GM21576 (cell line): ENCODE measurements at regions not wholly inside any gene's neighbourhood (a gene's known extent, or its start where the extent isn't known, plus 50 kb on each side); places are given as distances from the start of the nearest gene placed in this dataset.
"Not testable (repeated sequence)": the region's sequence is repeated elsewhere in the genome, so short reads cannot be mapped to it uniquely, and the experiment has no call there.

ENCODE experiments used
- ATAC-seq: cut with Tn5 transposase; IDR thresholded peaks from one replicate; pipeline ENCODE4 v1.9.1; 2021; ENCODE audit warnings: mild to moderate bottlenecking, moderate library complexity; ENCODE audit not compliant: unreplicated experiment

DNA sequence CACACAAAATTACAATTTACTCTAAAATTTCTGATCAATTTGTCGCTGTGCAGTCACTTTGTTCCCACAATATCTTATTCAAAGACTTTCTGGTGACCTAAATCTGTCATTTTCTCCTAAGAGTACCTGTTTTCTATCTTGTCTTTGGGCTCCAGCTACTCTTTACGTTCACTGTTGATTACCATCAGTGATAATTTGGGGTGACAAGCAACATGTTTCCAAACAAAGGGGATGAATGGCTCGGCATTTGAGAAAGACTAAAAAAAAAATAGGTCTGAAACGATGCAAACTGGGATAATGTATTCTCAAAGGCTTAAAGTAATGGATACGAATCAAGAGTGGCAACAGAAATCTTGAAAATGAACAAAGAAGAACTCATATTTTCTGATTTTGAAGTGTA, 205.2 kb upstream of the DAB2 start:
- no peak for ATAC-seq

DNA sequence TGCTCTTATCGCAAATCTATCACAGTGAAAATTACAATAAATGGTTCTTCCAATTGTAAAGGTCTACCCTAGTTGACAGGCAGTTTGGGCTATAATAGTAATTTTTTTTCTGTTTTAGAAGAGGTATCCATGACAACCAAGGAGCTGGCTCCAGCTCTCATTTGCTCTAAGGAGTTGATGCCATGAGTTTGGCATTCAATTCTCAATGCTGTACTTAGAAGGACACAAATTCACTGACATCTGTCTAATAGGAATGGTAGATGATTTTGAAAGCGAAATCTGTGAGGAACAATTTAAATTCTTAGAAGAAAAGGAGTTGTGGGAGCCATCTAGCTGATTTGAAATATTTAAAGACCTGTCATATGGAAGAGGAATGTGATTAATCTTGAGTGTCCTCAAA, 203.6 kb upstream of the DAB2 start:
- no peak for ATAC-seq

DNA sequence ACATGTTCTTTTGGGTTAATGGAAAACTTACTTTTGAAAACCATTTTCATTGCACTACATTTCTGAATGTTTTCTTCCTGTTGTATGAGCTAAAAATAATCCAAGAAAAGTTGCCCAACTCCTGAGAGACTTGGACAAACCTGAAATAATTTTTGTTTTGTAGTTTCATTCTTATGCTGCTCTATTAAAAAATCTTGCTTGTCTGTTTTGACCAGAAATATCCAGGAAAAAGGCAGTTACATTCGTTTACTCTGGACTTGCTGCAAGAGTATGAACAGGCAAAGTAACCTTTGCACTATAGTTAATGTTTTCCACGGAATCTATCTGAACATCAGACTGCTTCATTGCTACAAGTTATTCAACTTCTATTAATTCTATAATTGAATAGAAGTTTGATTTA, 200.1 kb upstream of the DAB2 start:
- ATAC-seq, result no peak

DNA sequence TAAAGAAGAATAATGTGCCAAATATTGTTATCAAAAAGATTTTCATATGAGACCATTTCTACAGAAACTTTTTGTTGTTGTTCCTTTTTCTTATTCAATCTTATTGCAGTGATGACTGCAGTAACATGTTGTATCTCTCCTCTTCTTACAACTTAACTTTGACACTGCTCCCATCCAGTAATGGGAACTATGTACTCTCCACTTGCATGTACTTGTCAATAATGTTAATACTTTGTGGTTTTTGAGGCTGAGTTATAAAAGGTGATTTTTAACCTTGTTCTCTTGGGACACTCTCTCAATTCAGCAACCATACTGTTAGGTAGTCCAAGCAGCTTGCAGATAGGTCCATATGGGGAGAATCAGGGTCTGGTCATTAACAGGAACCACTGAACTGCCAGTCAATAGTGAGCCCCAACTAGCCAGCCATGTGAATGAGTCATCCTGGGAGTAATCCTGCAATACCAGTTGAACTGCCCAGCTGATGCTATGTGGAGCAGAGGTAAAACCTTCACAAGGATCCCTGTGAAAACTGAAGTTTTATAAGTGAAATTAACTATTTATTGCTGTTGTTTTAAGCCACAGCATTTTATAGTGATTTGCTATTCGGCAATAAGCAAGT, 199.6 kb upstream of the DAB2 start:
- ATAC-seq, result peak; percentile 46

DNA sequence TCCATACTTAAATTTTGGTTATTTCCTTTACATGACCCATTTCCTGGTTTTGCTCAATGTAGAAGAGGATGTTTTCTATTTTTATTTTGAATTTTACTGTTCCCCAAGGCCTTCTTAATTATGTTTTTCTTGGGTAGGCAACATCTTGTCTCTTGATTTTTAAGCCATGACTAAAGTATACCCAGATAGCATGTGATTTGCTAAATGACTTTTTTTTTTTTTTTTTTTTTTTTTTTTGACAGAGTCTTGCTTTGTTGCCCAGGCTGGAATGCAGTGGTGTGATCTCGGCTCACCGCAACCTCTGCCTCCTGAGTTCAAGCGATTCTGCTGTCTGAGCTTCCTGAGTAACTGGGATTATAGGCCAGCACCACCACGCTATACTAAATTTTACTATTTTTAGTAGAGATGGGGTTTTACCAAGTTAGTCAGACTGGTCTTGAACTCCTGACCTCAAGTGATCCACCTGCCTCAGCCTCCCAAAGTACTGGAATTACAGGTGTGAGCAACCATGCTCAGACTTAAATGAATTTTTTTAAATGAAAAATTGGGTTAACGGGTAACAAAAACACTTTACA, 198.6 kb upstream of the DAB2 start:
- no peak for ATAC-seq

DNA sequence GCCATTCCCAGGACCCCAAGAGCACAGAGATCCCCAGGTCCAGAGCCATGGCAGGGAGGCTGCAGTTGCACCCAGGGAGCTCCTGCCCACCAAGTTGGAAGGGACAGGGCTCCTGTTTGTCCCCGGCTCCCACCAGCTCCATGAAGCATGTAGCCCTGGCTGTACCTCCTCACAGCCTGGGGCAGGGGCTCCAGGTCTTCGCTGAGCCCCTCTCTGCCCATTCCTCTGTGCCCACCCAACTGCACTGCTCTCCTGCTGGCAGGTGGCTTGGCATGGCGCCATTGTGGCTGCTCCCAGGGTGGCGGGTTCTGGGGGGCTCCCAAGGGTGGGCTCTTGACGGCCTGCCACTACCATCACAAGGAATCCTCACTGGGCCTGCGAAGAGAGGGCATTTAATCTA, 197.5 kb upstream of the DAB2 start:
- no peak for ATAC-seq

DNA sequence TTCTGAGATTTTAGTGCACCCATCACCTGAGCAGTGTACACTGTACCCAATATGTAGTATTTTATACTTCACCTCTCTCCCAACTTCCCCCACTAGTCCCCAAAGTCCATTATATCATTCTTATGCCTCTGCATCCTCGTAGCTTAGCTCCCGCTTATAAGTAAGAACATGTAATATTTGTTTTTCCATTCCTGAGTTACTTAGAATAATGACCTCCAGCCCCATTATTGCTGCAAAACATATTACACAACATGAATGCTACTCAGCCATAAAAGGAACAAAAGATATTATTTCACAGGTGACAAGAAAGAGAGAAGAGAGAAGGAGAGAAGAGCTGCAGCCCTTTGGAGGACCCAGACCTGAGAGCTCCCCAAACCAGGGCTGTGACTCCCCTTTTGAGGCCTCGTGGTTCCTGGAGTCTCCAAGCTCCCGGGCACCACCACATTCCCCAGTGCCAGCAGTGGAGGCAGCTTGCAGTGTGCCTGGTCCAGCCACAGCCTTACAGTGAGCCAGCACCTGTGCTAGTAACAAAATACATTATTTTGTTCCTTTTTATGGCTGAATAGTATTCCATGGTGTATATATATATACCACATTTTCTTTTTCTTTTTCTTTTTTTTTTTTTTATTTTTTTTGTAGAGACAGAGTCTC, 194.5 kb upstream of the DAB2 start:
- no peak for ATAC-seq

DNA sequence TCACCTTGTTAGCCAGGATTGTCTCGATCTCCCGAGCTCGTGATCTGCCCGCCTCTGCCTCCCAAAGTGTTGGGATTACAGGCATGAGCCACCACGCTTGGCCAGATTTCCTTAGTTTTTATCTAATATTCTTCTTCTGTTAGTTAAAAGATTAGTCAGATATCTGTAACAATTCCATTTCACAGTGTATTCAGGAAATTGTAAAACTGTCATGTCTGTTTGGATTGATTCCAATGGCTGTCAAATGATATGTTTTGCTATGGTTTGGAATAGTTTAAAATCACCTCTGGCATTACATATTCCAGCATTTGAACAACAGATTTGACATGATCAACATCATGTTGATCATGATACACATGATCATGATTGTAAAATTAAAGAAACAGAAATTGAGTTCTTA, 193.6 kb upstream of the DAB2 start:
- no peak for ATAC-seq

DNA sequence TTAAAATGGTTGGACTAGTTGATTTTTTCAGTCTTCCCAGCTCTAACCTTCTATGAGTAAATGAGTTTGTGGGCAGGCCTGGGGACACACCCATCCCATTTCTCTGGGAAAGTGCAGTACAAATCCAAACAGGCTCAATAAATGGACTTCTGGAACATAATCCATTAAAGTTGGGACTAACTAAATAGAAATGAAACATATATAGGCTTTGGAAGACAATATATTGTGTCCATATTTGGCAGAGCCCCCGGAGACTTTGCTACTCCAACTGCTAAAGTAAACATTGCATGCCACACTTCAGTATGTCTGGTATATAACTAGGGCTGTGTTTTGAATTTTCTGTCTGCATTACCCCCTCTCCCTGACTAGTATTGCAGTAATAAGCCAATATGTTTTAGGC, 191.4 kb upstream of the DAB2 start:
- no peak for ATAC-seq

DNA sequence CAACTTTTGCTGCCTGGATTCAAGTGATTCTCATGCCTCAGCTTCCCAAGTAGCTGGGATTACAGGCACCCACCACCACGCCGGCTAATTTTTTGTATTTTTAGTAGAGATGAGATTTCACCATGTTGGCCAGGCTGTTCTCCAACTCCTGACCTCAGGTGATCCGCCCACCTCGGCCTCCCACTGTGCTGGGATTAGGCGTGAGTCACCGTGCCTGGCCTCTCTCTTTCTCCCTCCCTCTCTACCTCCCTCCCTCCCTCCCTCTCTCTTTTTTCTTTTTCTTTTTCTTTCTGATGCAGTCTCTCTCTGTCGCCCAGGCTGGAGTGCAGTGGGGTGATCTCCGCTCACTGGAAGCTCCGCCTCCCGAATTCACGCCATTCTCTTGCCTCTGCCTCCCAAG, 186.3 kb upstream of the DAB2 start:
- not testable (repeated sequence) for ATAC-seq

DNA sequence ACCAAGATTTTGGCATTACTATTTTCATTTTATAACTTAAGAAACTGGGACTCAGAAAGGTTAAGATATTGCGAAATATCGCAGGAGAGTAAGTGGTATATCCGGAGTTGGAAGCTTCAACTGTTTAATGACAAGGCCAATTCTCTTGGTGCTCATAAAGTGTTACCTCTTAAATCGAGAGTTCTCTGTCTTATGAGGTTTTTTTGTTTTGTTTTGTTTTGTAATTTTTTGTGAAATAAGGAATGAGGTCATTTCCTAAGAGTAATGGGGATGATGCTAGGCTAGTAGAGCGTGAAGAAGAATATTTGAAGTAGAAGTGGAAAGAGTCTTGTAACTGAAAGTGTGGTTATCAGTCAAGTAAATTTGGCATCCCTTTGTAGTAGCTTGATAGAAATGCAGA, 183.2 kb upstream of the DAB2 start:
- ATAC-seq, result no peak

DNA sequence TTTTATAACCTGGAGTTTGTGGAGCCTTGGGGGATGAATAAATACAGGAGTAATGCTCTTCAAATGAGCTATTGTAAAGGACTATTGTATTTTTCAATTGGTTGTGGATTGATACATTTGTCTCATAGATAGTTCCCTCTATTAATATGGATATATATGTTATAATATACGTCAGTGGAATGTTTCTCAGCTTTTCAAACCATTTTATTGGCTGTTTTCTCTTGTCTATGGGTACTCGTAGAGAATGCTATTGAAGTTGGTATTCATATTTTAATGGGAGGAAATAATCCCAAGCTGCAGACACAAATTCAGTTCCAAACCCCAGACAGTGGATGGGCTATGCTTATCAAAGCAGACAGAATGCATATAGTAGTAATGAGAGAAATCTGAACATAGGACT, 181.8 kb upstream of the DAB2 start:
- no peak for ATAC-seq

DNA sequence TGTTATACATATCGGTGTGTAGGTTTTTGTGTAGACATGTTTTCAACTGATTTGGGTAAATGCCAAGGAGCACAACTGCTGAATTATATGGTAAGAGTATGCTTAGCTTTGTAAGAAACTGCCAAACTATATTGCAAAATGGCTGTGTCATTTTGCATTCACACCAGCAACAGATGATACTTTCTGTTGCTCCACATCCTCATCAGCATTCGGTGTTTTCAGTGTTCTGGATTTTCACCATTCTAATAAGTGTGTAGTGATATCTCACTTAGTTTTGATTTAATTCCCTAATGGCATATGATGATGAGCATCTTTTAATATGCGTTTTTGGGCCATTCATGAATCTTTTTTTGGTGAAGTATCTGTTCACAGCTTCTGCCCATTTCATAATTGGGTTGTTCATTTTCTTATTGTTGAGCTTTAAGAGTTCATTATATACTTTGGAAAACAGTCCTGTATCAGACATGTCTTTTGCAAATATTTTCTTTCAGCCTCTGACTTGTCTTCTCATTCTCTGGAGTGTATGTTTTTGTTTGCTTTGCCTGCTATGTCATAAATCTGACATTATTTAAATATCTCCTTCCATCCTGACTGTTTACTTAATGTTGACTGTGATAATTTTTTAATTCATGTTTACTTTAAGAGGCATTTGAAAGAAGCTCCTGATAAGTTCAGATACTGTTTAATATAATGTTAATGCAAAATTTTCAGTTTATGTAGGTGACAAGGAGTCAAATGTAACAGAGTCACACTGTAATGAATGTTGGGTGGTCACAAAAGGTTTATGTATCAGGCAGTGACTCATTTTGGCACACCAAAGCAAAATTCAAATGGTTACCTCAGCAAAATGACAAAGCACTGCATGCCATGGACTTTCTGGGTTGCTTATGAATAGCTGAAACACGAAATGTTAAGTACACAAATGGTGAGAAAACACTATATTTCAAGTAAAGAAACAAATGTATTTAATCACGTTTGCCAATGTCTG, 181.1 kb upstream of the DAB2 start:
- no peak for ATAC-seq

DNA sequence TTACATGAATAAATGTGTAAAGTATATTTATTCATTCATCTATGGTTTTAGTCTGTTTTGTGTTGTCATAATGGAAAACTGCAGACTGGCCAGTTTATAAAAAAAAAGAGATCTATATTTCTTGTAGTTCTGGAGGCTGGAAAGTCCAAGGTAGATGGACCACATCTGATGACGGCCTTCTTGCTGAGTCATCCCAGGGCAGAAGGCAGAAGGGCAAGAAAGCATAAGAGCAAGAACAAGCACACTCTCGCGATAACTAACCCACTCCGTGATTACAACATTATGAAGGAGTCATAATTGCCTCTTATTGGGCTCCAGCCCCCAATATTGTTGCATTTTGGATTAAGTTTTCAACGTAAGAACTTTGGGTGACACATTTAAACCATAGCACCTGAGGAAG, 180.4 kb upstream of the DAB2 start:
- no peak for ATAC-seq

DNA sequence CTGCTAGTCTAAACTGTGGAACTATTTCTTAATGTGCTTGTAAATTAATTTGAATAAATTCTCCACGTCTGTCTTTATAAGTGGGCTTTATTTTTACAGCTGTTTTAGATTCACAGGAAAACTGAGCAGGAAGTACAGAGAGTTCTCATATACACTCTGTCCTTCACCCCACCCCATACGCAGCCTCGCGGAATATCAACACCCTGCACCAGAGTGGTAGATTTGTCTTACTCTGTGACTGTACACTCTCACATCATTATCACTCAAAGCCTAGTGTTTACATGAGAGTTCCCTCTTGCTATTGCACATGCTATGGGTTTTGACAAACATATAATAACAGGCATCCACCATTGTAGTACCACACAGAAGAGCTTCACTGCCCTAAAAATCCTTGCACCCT, 179.7 kb upstream of the DAB2 start:
- no peak for ATAC-seq

DNA sequence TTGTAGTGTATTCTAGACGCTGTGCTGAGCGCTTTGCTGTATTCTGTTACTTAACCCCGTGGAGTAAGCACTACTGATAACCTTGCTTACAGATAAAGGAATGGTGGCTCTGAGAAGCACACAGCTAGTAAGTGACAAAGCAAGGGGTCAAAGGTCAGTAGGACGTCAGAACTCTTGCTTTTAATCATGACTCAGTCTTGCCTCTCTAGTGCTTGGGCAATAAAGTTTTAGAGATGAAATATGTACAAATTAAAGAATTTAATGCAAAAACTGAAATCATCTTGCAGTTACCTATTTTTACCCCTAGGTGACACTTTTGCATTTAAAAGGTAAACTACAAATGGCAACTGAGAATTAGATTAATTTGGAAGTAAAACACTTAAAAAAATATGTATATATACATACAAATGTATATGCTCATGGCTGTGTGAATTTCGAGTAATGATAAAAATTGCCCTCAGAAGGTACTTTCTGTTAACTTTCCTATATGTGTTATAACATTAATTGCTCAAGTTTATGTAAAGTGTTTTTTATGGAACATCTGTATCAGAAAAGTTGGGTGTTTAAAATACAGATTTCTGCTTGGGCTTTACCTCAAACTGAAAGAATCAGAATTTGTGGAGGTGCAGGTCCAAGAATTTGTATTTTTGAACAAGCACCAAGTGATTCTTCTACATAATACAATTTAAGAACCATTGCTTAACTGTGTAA, 175.1 kb upstream of the DAB2 start:
- no peak for ATAC-seq

DNA sequence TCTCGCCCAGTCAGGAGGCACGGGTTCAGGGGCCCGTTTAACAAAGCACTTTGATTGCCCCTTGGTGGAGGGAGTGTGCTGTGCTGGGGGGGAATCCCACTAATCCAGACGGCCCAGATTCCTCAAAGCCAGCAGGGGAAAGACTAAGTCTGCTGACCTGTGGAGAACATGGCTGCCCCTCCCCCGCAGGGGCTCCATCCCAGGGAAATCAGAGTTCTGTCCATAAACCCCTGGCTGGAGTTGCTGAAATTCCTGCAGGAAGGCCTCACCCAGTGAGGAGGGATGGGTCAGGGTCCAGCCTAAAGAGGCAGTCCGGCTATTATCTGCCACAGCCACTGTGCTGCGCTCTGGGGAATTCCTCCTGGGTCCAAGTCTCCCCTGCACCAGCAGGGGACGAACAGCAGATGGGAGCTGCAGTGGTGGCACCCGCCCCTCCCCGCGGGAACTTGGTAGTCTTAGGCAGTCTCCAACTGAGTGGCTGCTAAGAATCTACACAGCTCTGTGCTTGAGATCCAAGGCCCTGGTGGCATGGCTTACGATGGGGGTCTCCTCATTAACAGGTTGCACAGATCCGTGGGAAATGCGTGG, 174.0 kb upstream of the DAB2 start:
- no peak for ATAC-seq

DNA sequence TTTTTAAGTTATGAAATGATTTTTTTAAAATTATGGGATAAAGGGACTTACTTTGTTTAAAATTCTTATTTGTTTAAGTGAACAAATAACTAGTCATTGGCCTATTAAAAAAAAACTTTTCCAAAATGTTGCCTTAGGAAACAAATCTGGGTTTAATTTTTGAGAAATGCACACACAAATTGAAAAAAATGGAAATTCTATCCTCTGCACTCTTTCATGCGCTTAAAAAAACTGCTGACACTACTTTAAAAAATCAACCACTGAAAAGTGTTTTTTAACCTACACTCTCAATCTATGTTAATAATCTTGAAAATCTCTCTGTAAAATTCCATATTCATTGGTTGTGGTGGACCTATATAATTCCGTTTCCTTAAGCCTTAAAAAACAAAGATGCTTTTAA, 163.4 kb upstream of the DAB2 start:
- no peak for ATAC-seq

DNA sequence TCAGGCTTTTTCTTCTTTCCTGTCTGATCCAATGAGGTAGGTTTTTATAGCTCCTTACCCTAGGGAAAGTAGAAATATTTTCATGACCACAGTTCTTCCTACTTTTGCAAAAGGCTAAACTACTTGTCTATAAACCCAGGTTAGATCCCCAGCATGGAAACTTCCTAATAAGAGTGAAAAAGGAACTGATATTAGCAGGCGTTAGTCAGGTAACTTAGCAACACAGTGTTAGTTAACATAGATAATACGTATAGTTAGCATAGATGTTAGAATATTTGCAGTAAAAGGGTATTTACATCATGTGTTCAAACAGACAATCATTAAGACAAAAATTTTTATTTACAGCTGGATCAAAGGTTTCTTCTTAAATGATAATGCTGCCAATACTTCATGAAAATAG, 162.9 kb upstream of the DAB2 start:
- no peak for ATAC-seq

DNA sequence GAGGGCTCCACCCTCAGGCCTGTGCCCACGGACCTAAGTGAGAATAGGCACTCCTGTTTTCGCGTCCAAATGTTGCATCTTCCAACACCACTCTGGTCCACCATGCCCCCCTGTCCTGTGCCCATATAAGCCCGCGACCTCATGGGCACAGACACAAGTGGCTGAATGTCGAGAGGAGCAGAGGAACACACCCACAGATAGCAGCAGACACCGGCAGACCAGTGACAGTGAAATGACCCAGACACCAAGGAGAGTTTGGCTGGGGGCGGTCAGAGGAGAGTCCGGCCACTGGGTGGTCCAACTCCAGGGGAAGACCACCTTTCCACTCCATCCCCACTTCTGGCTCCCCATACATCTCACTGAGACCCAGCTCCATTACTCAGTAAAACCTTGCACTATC, 161.4 kb upstream of the DAB2 start:
- ATAC-seq, result no peak

DNA sequence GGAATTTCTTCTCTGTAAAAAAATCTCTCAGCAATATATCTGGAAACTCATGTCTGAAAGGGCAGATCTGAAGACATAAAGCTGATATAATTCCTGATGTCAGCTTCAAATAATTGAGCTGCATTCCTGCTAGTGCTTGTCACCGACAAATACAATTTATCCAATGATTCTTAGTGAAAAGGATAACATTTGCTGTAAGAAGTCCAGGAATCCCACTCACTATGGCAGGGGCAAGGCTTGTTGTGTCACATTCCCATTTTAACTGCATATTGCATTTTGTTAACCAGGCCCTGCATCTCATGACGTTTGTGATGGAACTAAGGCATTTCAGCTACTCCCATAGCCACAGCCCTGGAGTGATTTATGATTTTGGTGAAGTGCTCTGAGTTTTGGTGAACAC, 160.1 kb upstream of the DAB2 start:
- ATAC-seq, result no peak
